Thymus (tissue), 11 donors: ENCODE measurements at regions not wholly inside any gene's neighbourhood (a gene's known extent, or its start where the extent isn't known, plus 50 kb on each side); places are given as distances from the start of the nearest gene placed in this dataset.

Source experiments
- DNase-seq, 9 donors: peaks; one replicate each; pipeline ENCODE4 v3.0.0-alpha.2; 2013; ENCODE audit warnings: low spot score in 9 of 9, low read depth in 6 of 9, missing footprints in 1 of 9
- H3K27ac ChIP-seq, 2 donors: one replicate each; pipeline ENCODE4 v1.5.1; 2013; ENCODE audit warnings: control low read depth in 1 of 2, low read depth in 1 of 2, low read length in 1 of 2, mild to moderate bottlenecking in 1 of 2, moderate library complexity in 1 of 2
- H3K27me3 ChIP-seq, 2 donors: one replicate each; pipeline ENCODE4 v1.5.1; 2013; ENCODE audit warnings: low read length in 1 of 2; ENCODE audit not compliant: control insufficient read depth in 2 of 2, insufficient read depth in 1 of 2
- H3K36me3 ChIP-seq, 2 donors: one replicate each; pipeline ENCODE4 v1.5.1; 2013; ENCODE audit warnings: low read length in 1 of 2, mild to moderate bottlenecking in 1 of 2, moderate library complexity in 1 of 2; ENCODE audit not compliant: control insufficient read depth in 2 of 2, insufficient read depth in 2 of 2
- H3K4me1 ChIP-seq, 2 donors: one replicate each; pipeline ENCODE4 v1.5.1; 2013; ENCODE audit warnings: low read length in 2 of 2; ENCODE audit not compliant: control insufficient read depth in 2 of 2, insufficient read depth in 2 of 2
- H3K4me3 ChIP-seq, 2 donors: one replicate each; pipeline ENCODE4 v1.5.1; 2013; ENCODE audit warnings: low read length in 2 of 2, control low read depth in 1 of 2, mild to moderate bottlenecking in 1 of 2
- H3K9me3 ChIP-seq, 2 donors: one replicate each; pipeline ENCODE4 v1.5.1; 2013; ENCODE audit warnings: low read length in 1 of 2, mild to moderate bottlenecking in 1 of 2; ENCODE audit not compliant: control insufficient read depth in 2 of 2, insufficient read depth in 1 of 2
- WGBS: extraction: QIAGEN DNeasy Blood & Tissue Kit; methylation state at CpG from one replicate; pipeline ENCODE4 v1.1.7; 2013; 5-methylcytosine and 5-hydroxymethylcytosine counted together
- donor health status: healthy.

GRCh38 chrX:63918611-63919010, 133.6 kb upstream of the ARHGEF9 start:
- Histone ChIP-seq H3K27me3 (no peaks in the 10 kb centered on the region), H3K4me1 (no peaks in the 10 kb centered on the region), H3K4me3 (no peak overlapping the region), H3K36me3 (no peaks in the 10 kb centered on the region), H3K27ac (no peak overlapping the region), H3K9me3 (peaks cover 0 to 8% of the 10 kb centered on the region in 2 donors)
- WGBS, result 36% methylated on average over 1 of the region's 1 CpG
- DNase-seq, result no peak

GRCh38 chrX:63917296-63917695, 132.3 kb upstream of the ARHGEF9 start:
- H3K9me3 ChIP-seq, result peaks cover 0 to 5% of the 10 kb centered on the region in 2 donors
- H3K27me3 ChIP-seq, result no peaks in the 10 kb centered on the region
- H3K27ac ChIP-seq, result no peak overlapping the region
- H3K4me3 ChIP-seq, result no peak overlapping the region
- no peak for DNase-seq
- no peaks in the 10 kb centered on the region for H3K4me1 ChIP-seq
- H3K36me3 ChIP-seq, result no peaks in the 10 kb centered on the region
- WGBS, result 98% methylated on average over 1 of the region's 1 CpG

GRCh38 chrX:63913719-63914118, 128.7 kb upstream of the ARHGEF9 start:
- Histone ChIP-seq H3K36me3 (no peaks in the 10 kb centered on the region), H3K27ac (no peak overlapping the region), H3K9me3 (peaks cover 0 to 8% of the 10 kb centered on the region in 2 donors), H3K27me3 (no peaks in the 10 kb centered on the region), H3K4me1 (no peaks in the 10 kb centered on the region), H3K4me3 (no peak overlapping the region)
- no peak for DNase-seq

- DNase-seq, result no peak
- H3K36me3 ChIP-seq, result no peaks in the 10 kb centered on the region
- H3K9me3 ChIP-seq, result peaks cover 0 to 11% of the 10 kb centered on the region in 2 donors
- WGBS, result 87% methylated on average over 2 of the region's 2 CpGs
- no peak overlapping the region for H3K4me3 ChIP-seq
- H3K27me3 ChIP-seq, result no peaks in the 10 kb centered on the region
- H3K4me1 ChIP-seq, result no peaks in the 10 kb centered on the region
- no peak overlapping the region for H3K27ac ChIP-seq
Measured at GRCh38 chrX:63889001-63889400, 104.0 kb upstream of the ARHGEF9 start.

- no peak for DNase-seq
- Histone ChIP-seq H3K9me3 (no peaks in the 10 kb centered on the region), H3K27me3 (no peaks in the 10 kb centered on the region), H3K36me3 (no peaks in the 10 kb centered on the region), H3K27ac (no peak overlapping the region), H3K4me3 (no peak overlapping the region), H3K4me1 (no peaks in the 10 kb centered on the region)
- 92% methylated on average over 10 of the region's 10 CpGs for WGBS
Measured at GRCh38 chrX:63884821-63885790, 100.1 kb upstream of the ARHGEF9 start.

- no peak for DNase-seq
- no peaks in the 10 kb centered on the region for H3K4me1 ChIP-seq
- WGBS, result 96% methylated on average over 3 of the region's 3 CpGs
Measured at GRCh38 chrX:63869506-63869905, 84.5 kb upstream of the ARHGEF9 start.

GRCh38 chrX:63855896-63856295, 70.9 kb upstream of the ARHGEF9 start:
- Histone ChIP-seq H3K27ac (no peak overlapping the region), H3K36me3 (no peaks in the 10 kb centered on the region), H3K9me3 (no peaks in the 10 kb centered on the region), H3K4me3 (no peak overlapping the region), H3K27me3 (no peaks in the 10 kb centered on the region), H3K4me1 (no peaks in the 10 kb centered on the region)
- DNase-seq, result no peak

More at GRCh38 chrX:63869506-63869905, 84.5 kb upstream of the ARHGEF9 start:
- Histone ChIP-seq H3K9me3 (no peaks in the 10 kb centered on the region), H3K36me3 (no peaks in the 10 kb centered on the region), H3K4me3 (no peak overlapping the region), H3K27ac (no peak overlapping the region), H3K27me3 (no peaks in the 10 kb centered on the region)

- no peak overlapping the region for H3K27ac ChIP-seq
- WGBS, result 93% methylated on average over 4 of the region's 4 CpGs
Measured at GRCh38 chrX:63835361-63835760, 50.3 kb upstream of the ARHGEF9 start.

More at GRCh38 chrX:63835361-63835760, 50.3 kb upstream of the ARHGEF9 start:
- no peaks in the 10 kb centered on the region for H3K9me3 ChIP-seq
- H3K4me1 ChIP-seq, result no peaks in the 10 kb centered on the region
- DNase-seq, result no peak
- no peaks in the 10 kb centered on the region for H3K27me3 ChIP-seq
- no peaks in the 10 kb centered on the region for H3K36me3 ChIP-seq
- H3K4me3 ChIP-seq, result no peak overlapping the region
